GM21529 (cell line): ENCODE measurements at regions not wholly inside any gene's neighbourhood (a gene's known extent, or its start where the extent isn't known, plus 50 kb on each side); places are given as distances from the start of the nearest gene placed in this dataset.

Source experiments
- ATAC-seq: cut with Tn5 transposase; IDR thresholded peaks from one replicate; pipeline ENCODE4 v1.9.1; 2021; ENCODE audit not compliant: unreplicated experiment

DNA sequence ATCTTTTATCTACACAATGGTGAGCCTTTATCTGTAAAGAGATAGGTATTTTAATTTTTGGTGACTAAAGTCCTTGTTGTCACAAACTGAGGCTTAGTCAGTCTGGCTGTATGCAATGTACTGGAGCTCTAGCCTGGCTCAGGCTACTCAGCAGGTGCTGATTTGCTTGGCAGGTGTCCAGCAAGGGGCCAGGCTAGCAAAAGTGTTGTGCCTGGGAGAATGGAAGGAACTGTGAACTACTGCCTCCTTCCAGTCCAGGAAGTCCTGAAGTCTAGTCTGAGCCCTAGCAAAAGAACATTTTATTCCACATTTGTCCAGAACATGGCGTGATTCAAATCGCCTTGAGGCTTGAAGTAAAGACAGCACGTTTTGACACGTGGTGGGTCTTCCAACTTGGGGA lies 260.5 kb downstream of the CCDC85A start:
- ATAC-seq, result no peak

DNA sequence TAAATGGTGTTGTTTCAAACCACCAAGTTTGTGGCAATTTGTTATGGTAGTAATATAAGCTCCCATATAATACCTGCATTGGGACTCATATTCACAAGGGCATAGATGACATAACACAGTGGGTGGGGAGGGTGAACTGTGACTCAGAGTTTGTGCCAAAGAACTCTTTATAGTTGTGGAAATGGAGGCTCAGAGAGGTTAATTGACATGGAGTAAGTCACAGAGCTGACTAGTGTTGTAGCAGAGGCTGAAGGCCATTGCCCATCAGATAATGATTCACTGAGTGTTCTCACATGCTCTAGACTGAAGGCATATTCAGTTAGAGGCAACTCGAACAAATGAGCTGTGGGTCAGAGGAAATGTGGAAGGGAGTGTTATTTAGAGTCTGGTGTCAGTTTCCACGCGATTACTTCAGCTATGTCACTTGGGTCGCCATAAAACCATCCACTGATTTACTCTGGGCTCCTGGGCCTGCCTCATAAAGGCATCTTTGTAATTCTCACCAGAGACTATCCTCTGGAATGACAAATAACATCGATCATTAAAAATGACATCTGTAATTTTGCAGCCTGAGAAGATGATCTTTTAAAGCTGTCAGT lies 264.7 kb downstream of the CCDC85A start:
- ATAC-seq, result no peak

- ATAC-seq, result no peak
These were observed 265.2 kb downstream of the CCDC85A start for GRCh38 chr2:56449002-56449431.

- no peak for ATAC-seq
These were observed 265.7 kb downstream of the CCDC85A start for GRCh38 chr2:56449449-56449860.

- ATAC-seq, result no peak
These were observed 266.3 kb downstream of the CCDC85A start for GRCh38 chr2:56450047-56450446.

DNA sequence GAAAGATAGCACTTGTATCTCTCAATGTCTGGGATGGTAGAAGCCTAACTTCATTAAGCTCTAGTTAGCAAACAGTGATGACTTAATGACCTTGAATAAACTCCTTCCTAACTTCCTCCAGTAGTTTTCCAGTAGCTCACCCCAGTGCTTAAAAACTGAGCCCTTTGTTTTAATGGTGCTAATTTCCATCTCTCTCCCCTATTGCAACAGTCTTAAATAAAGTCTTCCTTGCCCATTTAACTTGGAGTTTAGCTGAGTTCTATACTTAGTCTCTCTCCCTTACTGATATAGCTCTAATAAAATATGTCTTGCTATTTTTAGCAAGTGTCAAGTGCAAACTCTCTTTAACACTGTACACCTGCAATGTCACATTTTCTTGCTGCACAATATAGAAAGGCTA lies 267.0 kb downstream of the CCDC85A start:
- no peak for ATAC-seq

GRCh38 chr2:56455642-56456041 lies 271.9 kb downstream of the CCDC85A start:
- ATAC-seq, result no peak

- no peak for ATAC-seq
These were observed 273.0 kb downstream of the CCDC85A start for GRCh38 chr2:56456791-56457190.

DNA sequence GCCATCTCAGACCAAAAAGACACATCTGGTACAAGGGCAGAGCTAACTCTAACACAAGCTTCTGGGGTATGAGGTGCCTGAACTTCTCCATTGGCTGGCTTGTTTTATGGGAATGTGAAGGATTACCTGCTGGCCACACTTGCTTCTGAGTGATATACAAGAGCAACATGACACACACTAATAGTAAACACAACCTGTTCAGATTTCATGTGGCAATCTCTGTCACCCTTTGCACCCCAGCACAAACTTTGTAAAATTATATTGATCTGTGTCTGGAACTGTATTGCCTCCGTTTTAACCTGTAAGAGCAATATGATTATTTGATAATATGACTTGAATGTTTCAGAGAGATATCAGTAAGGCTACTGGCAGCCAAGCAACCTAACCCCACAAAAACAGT lies 276.7 kb downstream of the CCDC85A start:
- no peak for ATAC-seq

- no peak for ATAC-seq
These were observed 280.3 kb downstream of the CCDC85A start for GRCh38 chr2:56464066-56464465.

- no peak for ATAC-seq
These were observed 280.8 kb downstream of the CCDC85A start for GRCh38 chr2:56464613-56465012.

- no peak for ATAC-seq
These were observed 281.7 kb downstream of the CCDC85A start for GRCh38 chr2:56465491-56465890.

DNA sequence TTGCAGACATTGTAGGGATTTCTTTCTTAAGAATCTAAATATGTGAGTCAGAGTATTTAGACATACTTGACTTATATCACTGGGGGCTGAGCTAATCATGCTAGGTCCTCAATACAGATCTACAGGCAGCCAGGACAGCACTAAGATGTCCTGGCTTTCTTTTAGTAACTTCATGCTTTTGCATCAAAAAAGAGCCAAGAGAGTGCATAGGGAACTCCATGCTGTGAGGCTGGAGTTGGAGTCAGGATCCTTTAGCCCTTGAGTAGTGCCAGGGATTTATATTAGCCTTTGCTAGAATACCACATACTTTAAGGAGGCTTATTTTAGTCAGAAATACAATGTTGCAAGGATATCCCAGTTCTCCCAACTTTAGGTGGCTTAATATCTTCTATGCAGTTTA lies 289.7 kb downstream of the CCDC85A start:
- no peak for ATAC-seq

GRCh38 chr2:56474412-56475158 lies 290.8 kb downstream of the CCDC85A start:
- ATAC-seq, result no peak

DNA sequence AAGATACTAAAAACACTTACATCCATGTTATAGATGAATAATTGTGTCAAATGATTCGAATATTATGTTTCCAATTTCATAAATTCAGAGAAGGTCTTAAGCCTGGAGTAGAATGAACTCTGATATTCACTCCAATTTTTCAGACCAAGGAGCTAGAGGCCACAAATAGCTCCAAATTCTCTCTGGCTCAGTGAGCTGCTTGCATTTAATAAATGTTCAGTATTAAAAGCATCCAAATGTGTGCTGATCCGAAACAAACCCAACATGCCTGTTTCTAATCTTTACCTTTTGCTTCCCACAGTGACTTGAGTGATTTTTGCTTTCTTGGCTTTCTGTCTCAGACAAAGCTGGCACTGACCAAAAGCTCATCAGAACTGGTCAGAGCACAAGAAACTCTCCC lies 291.4 kb downstream of the CCDC85A start:
- ATAC-seq, result no peak

GRCh38 chr2:56476509-56477071 lies 292.8 kb downstream of the CCDC85A start:
- ATAC-seq, result no peak

GRCh38 chr2:56478027-56478426 lies 294.2 kb downstream of the CCDC85A start:
- no peak for ATAC-seq

GRCh38 chr2:56483081-56483480 lies 299.3 kb downstream of the CCDC85A start:
- ATAC-seq, result no peak

- ATAC-seq, result no peak
These were observed 301.1 kb downstream of the CCDC85A start for GRCh38 chr2:56484906-56485305.

- no peak for ATAC-seq
These were observed 316.5 kb downstream of the CCDC85A start for GRCh38 chr2:56500317-56500716.

DNA sequence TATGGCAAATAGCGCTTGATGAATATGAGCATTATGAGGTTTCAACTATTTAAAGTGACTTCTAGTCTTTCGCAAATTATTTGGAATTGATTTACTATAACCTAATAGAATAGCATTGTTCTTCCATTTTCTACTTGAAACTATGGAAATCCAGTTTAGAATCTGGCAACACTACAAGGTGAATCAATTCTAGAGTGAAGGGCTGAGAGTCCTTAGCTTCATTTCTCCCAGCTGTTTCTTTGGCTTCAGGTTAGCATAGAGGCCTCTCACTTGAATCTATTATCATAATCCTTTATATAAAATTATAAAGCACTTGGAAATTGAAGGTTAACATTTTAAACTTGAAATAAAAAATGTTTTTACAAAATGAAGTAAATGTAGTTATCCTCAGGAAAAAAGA lies 318.8 kb downstream of the CCDC85A start:
- ATAC-seq, result no peak

GRCh38 chr2:56505885-56506284 lies 322.1 kb downstream of the CCDC85A start:
- ATAC-seq, result no peak
